Endothelial cell of umbilical vein (primary cell): ENCODE measurements at regions not wholly inside any gene's neighbourhood (a gene's known extent, or its start where the extent isn't known, plus 50 kb on each side); places are given as distances from the start of the nearest gene placed in this dataset.

Source experiments
- BruUV-seq: library from RNA; stranded (reverse); fragments of 400-500 nt; replicated peaks from 2 replicates; lab custom pipeline; 2021; lab: Mats Ljungman, UMichigan
- CTCF ChIA-PET: fragments of 300-600, 350-600 bp; sonication (Branson Sonifier 250); formaldehyde crosslinking; loops from one replicate; lab custom pipeline; 2021; ENCODE audit warnings: antibody characterized with exemption, inconsistent platforms; lab: Charles Lee
- POLR2A ChIA-PET: fragments of 300-600, 350-600 bp; sonication (Branson Sonifier 250); formaldehyde crosslinking; loops from one replicate; lab custom pipeline; 2021; ENCODE audit warnings: antibody characterized with exemption, inconsistent platforms; lab: Charles Lee
- DNase-seq: peaks from one replicate; pipeline ENCODE4 v3.0.0-alpha.2; 2011; ENCODE audit warnings: low read depth, low spot score
- FAIRE-seq: peaks from 2 replicates; lab custom pipeline; 2011; peaks lifted over from hg19 to GRCh38; lab: Jason Lieb, UNC
- H2AFZ ChIP-seq: 2 replicates; pipeline ENCODE4 v1.6.0; 2012; ENCODE audit warnings: low read depth, low read length, control low read depth, inconsistent platforms
- H3K27ac ChIP-seq: 2 replicates; pipeline ENCODE4 v1.5.1; 2011; ENCODE audit warnings: low read depth, mild to moderate bottlenecking, control low read depth, low read length, moderate library complexity; ENCODE audit not compliant: insufficient read depth
- H3K27me3 ChIP-seq, 2 experiments: 2 replicates each; pipeline versions ENCODE4 v1.6.0 to v1.6.1; 2011; ENCODE audit warnings: low read length in 2 of 2, mixed read lengths in 1 of 2; ENCODE audit not compliant: control insufficient read depth in 2 of 2, insufficient read depth in 2 of 2
- H3K36me3 ChIP-seq, 2 experiments: 2 replicates in 1 of 2; 3 replicates in 1 of 2; pipeline ENCODE4 v1.5.1; 2011; ENCODE audit warnings: low read length in 2 of 2, mild to moderate bottlenecking in 1 of 2, moderate library complexity in 1 of 2; ENCODE audit not compliant: control insufficient read depth in 2 of 2, insufficient read depth in 2 of 2; ENCODE audit errors: extremely low read depth in 1 of 2
- H3K4me1 ChIP-seq: 3 replicates; pipeline ENCODE4 v1.5.1; 2011; ENCODE audit warnings: mild to moderate bottlenecking, low read length; ENCODE audit not compliant: control insufficient read depth, insufficient read depth; ENCODE audit errors: extremely low read depth
- H3K4me2 ChIP-seq: 2 replicates; pipeline ENCODE4 v1.6.1; 2011; ENCODE audit warnings: low read length, control low read depth, mixed read lengths; ENCODE audit not compliant: insufficient read depth
- H3K4me3 ChIP-seq, 3 experiments: fragments of 200-600 bp in 1 of 3; sonication (generic), shearing (Covaris generic) in 1 of 3; replicated peaks in 1 of 3; 2 replicates each; pipeline ENCODE4 v1.5.1; 2011 to 2016; ENCODE audit warnings: control low read depth in 3 of 3, low read length in 3 of 3, mild to moderate bottlenecking in 2 of 3, inconsistent platforms in 1 of 3, low read depth in 1 of 3, moderate library complexity in 1 of 3; ENCODE audit not compliant: insufficient read depth in 1 of 3
- H3K79me2 ChIP-seq: 2 replicates; pipeline ENCODE4 v1.6.0; 2012; ENCODE audit warnings: low read length, inconsistent platforms; ENCODE audit not compliant: control insufficient read depth, insufficient read depth
- H3K9ac ChIP-seq: replicated peaks from 2 replicates; pipeline ENCODE3; 2011; ENCODE audit warnings: low read length, control low read depth; ENCODE audit not compliant: insufficient read depth; ENCODE audit errors: extremely low read depth
- H3K9me1 ChIP-seq: replicated peaks from 3 replicates; pipeline ENCODE4 v1.6.0; 2011; ENCODE audit warnings: mild to moderate bottlenecking, low read length; ENCODE audit not compliant: control insufficient read depth, insufficient read depth; ENCODE audit errors: extremely low read depth
- H3K9me3 ChIP-seq: replicated peaks from 2 replicates; pipeline ENCODE4 v1.5.1; 2012; ENCODE audit warnings: low read length, inconsistent platforms; ENCODE audit not compliant: control insufficient read depth, insufficient read depth
- H4K20me1 ChIP-seq: replicated peaks from 2 replicates; pipeline ENCODE3; 2011; ENCODE audit warnings: mild to moderate bottlenecking, low read length; ENCODE audit not compliant: control insufficient read depth, insufficient read depth; ENCODE audit errors: extremely low read depth
- CTCF ChIP-seq, 2 donors: IDR thresholded peaks; 1 replicate in 1 of 2; 2 replicates in 1 of 2; pipeline ENCODE4 v1.5.1; 2011; ENCODE audit warnings: low read length in 2 of 2, mild to moderate bottlenecking in 2 of 2, moderate library complexity in 2 of 2, control low read depth in 1 of 2, inconsistent platforms in 1 of 2, low read depth in 1 of 2; ENCODE audit not compliant: insufficient read depth in 1 of 2; ENCODE audit errors: extremely low read depth in 1 of 2
- EZH2 ChIP-seq: IDR thresholded peaks from 2 replicates; pipeline ENCODE4 v1.6.1; 2012; ENCODE audit warnings: borderline replicate concordance, low read depth, mild to moderate bottlenecking, moderate library complexity, low read length, inconsistent platforms; ENCODE audit not compliant: severe bottlenecking
- FOS ChIP-seq: IDR thresholded peaks from 2 replicates; pipeline ENCODE4 v1.6.1; 2011; ENCODE audit warnings: mild to moderate bottlenecking, low read length, moderate library complexity, borderline replicate concordance; ENCODE audit not compliant: insufficient read depth
- GATA2 ChIP-seq: IDR thresholded peaks from 2 replicates; pipeline ENCODE4 v1.7.0; 2011; ENCODE audit warnings: low read depth, mild to moderate bottlenecking, moderate library complexity, mixed read lengths, low read length; ENCODE audit not compliant: insufficient read length, insufficient read depth
- JUN ChIP-seq: IDR thresholded peaks from 2 replicates; pipeline ENCODE4 v1.6.1; 2011; ENCODE audit warnings: borderline replicate concordance, low read depth; ENCODE audit not compliant: insufficient read length, insufficient read depth
- MYC ChIP-seq: IDR thresholded peaks from one replicate; pipeline ENCODE4 v1.6.1; 2011; ENCODE audit warnings: mild to moderate bottlenecking, low read depth, low read length
- POLR2A ChIP-seq: IDR thresholded peaks from 2 replicates; pipeline ENCODE4 v1.6.1; 2012; ENCODE audit warnings: low read depth, mild to moderate bottlenecking, control low read depth, low read length
- POLR2AphosphoS5 ChIP-seq: IDR thresholded peaks from 2 replicates; pipeline ENCODE4 v1.6.1; 2012; ENCODE audit warnings: low read depth, mild to moderate bottlenecking, control low read depth, low read length, moderate library complexity; ENCODE audit not compliant: insufficient read depth
- dilution Hi-C: fragments of 300-500 bp; cut with MboI; formaldehyde crosslinking; loops from one replicate; pipeline ENCODE4 v1.15.0; 2019; ENCODE audit warnings: low sequenced_read_pairs; ENCODE audit not compliant: extremely low pct_ligation_motif_present
- intact Hi-C: fragments of 100-400 bp; cut with micrococcal nuclease; formaldehyde crosslinking; loops from one replicate; pipeline ENCODE4 v1.10.0; 2022
- TF ChIP-seq, protein P1 (sequence below): IDR thresholded peaks from 2 replicates; pipeline ENCODE4 v1.6.1; 2011; ENCODE audit not compliant: insufficient read depth, insufficient read length

GRCh38 chr6:120994573-120994967 lies 339.7 kb downstream of the TBC1D32 start:
- no peaks in the 10 kb centered on the region for H3K9me3 ChIP-seq
- intact Hi-C loops (no loop called here), dilution Hi-C loops (no loop called here)
- CTCF ChIA-PET = no interaction called here
- no peaks in the 10 kb centered on the region for H3K27me3 ChIP-seq
- H4K20me1 ChIP-seq = no peaks in the 10 kb centered on the region
- POLR2A ChIA-PET = no interaction called here
- TF ChIP-seq EZH2 = no peak
- no peak for TF ChIP-seq MYC
- no peak for TF ChIP-seq JUN
- TF ChIP-seq, protein P1, sequence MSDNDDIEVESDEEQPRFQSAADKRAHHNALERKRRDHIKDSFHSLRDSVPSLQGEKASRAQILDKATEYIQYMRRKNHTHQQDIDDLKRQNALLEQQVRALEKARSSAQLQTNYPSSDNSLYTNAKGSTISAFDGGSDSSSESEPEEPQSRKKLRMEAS = no peak
- no peak for TF ChIP-seq CTCF (IDR thresholded peaks at IDR 0.05; ENCODE audit: extremely low read depth in 1 of 2, insufficient read depth in 1 of 2, low read depth in 1 of 2, low read length in 2 of 2)
- TF ChIP-seq POLR2A = no peak
- TF ChIP-seq FOS = no peak
- TF ChIP-seq POLR2AphosphoS5 = no peak
- TF ChIP-seq GATA2 = no peak
- BruUV-seq = no TSS peak
- no peak overlapping the region for H3K4me2 ChIP-seq
- H3K4me3 ChIP-seq = no peak overlapping the region
- H3K27ac ChIP-seq = no peak overlapping the region
- DNase-seq = no peak
- no peaks in the 10 kb centered on the region for H3K36me3 ChIP-seq
- no peak for FAIRE-seq
- no peak overlapping the region for H3K9ac ChIP-seq
- H3K4me1 ChIP-seq = no peaks in the 10 kb centered on the region
- no peaks in the 10 kb centered on the region for H3K9me1 ChIP-seq
- H3K79me2 ChIP-seq = no peaks in the 10 kb centered on the region
- H2AFZ ChIP-seq = no peak overlapping the region
